Fibroblast of villous mesenchyme (primary cell): ENCODE measurements at regions not wholly inside any gene's neighbourhood (a gene's known extent, or its start where the extent isn't known, plus 50 kb on each side); places are given as distances from the start of the nearest gene placed in this dataset.

Experiments used
- DNase-seq: peaks from one replicate; pipeline ENCODE4 v3.0.0-alpha.2; 2010; ENCODE audit warnings: low read depth
- H3K4me3 ChIP-seq: 2 replicates; pipeline ENCODE4 v1.5.1; 2011; ENCODE audit warnings: low read depth, mild to moderate bottlenecking, low read length
- CTCF ChIP-seq: IDR thresholded peaks from 2 replicates; pipeline ENCODE4 v1.5.1; 2012; ENCODE audit warnings: low read depth, mild to moderate bottlenecking, low read length; ENCODE audit not compliant: insufficient read depth

DNA sequence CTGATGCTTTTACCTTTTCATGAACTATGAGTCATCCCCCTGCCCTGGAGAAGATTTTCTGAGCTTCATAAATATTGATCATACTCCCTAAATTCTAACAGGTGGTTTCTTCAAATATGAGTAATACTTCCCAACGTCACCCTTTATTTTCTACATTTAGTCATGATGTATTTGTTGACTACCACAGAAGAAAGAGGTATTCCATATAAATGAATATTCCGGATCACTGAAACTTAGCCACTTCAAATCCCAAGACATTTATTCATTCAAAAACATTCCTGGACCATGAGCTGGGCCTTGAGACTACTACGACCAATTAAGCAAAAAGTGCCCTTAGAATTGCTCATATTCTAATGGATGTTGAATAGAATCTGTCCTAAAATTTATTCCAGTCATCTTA lies 395.8 kb upstream of the NPVF start:
- H3K4me3 ChIP-seq = no peak overlapping the region
- TF ChIP-seq CTCF = no peak
- DNase-seq = no peak

DNA sequence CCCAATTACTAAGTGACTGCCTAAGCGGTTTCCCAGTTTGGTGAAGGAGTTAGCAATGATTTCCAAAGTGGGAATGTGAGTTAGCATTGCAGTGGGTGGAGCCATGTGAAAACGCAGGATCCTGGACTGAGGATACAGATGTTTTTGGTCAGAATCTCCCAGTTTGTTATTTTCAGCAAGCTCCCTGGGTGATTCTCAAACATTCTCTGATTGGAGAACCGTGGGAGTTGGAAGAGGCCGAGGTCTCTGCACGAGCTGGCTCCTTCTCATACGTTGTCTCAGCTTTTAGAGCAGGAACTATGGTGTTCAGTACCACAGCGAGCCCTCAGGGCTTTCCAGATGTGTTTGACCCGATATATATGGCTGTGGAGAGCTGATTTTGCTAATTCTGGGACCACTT lies 396.5 kb upstream of the NPVF start:
- no peak overlapping the region for H3K4me3 ChIP-seq
- DNase-seq = peak; percentile 21
- TF ChIP-seq CTCF = no peak

DNA sequence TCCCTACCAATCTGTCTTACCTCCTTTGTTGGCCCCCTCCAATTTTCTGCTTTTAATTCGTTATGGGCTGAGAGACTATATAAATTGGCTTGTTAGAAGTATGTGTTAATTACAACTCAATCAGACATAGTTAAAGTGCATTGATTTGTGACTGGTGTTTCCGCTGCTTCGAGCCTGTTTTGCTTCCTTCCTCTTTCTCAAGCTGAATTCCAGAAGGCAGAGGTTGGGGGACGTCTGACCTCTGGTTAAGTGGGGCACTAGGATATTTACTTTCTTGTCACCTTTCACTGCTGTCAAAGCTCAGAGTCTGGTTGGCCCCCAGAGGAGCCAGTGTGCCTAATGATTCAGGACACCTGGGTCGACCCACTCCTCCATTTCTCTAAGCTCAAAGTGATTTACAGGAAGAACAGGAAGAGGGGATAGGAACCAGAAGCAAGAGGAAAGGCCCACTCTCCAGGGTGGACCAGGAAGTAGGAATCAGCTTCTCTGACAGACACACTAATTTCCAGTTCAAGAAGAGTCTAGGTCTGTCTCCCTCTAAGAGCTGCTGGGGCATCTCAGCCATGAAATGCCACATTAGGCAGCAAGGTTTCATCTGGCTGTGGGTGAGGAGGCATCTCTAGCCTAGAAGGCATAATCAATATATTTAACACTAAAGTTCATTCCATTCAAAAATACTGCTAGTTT lies 397.2 kb upstream of the NPVF start:
- no peak for TF ChIP-seq CTCF
- H3K4me3 ChIP-seq = no peak overlapping the region
- DNase-seq = no peak

- DNase-seq = no peak
- no peak for TF ChIP-seq CTCF
- no peak overlapping the region for H3K4me3 ChIP-seq
Measured at GRCh38 chr7:25626451-25627131, 398.3 kb upstream of the NPVF start.

GRCh38 chr7:25628446-25628845 lies 400.2 kb upstream of the NPVF start:
- DNase-seq = no peak
- no peak overlapping the region for H3K4me3 ChIP-seq
- no peak for TF ChIP-seq CTCF

DNA sequence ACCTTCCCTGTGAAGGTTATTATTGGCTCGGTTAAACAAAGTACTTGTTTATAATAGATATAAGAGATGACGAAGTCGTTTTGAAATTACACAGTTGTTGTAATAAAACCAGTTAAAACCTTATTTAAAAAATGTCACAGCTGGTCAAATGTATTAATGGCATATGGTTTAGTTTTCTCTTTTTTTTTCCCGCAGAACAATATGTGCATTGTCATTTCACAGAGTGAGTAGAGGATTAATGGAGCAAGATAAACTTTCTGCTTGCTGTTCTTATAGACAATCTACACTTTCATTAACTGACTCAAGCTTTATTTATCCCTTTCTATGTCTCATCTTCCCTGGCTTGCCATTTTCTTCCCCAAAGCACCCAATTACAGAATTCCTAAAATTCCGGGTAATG lies 404.3 kb upstream of the NPVF start:
- no peak for TF ChIP-seq CTCF
- no peak overlapping the region for H3K4me3 ChIP-seq
- no peak for DNase-seq

DNA sequence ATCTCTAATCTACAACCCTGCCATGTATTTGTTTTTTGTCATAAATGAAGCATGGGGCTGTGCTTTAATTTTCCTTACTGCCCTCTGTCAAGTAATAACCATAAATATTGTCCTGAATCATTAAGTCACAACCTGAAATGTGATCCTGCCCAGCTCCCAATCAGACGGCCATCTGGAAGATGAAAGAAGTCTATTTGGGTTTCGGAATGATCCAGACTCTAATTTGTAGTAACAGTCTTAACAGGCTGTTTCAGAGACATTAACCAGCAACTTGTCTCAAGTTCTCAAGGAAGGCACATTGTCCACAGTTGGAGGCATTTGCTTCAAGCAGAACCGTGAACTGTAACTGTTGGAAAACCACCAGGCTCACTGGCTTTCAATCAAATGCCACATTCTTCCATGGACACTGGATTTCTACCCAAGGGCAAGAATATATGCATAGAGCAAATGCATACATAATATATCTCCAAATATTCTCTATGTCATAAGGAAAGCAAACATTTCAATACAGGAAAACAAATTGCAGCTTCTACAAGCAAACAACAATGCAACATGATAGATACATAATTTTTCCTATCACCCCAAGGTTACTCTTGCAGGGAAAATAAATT lies 405.2 kb upstream of the NPVF start:
- no peak for TF ChIP-seq CTCF
- no peak overlapping the region for H3K4me3 ChIP-seq
- DNase-seq = peak; percentile 3
